ENCODE measurements at regions not wholly inside any gene's neighbourhood (a gene's known extent, or its start where the extent isn't known, plus 50 kb on each side); places are given as distances from the start of the nearest gene placed in this dataset.

DNA sequence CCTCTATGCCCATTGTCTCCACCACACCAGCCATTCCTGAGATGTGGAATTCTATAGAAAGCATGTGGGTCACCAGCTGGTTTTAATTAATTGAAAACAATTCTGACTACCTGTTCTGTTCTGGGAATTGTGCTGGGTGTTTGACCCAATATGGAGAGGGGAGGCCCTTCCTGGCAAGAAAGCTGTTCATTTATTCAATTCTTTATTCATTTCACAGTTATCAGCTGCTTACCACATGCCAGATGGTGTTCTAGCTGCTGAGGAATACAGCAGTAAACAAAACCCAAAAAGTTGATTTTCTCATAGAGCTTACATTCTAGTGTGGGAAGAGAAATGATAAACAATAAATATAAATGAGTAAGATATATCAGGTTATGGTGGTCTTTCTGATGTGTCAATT is 296.1 kb upstream of the RASGRP1 start:
- no peak overlapping the region for H3K27ac ChIP-seq
- no peaks in the 10 kb centered on the region for H3K27me3 ChIP-seq
- H3K36me3 ChIP-seq: no peaks in the 10 kb centered on the region
- TF ChIP-seq POLR2AphosphoS5 (IDR thresholded peaks at IDR 0.05) (no peak), POLR2A (IDR thresholded peaks at IDR 0.05) (no peak), EP300 (IDR thresholded peaks at IDR 0.05) (no peak)
- TF ChIP-seq, protein P1, sequence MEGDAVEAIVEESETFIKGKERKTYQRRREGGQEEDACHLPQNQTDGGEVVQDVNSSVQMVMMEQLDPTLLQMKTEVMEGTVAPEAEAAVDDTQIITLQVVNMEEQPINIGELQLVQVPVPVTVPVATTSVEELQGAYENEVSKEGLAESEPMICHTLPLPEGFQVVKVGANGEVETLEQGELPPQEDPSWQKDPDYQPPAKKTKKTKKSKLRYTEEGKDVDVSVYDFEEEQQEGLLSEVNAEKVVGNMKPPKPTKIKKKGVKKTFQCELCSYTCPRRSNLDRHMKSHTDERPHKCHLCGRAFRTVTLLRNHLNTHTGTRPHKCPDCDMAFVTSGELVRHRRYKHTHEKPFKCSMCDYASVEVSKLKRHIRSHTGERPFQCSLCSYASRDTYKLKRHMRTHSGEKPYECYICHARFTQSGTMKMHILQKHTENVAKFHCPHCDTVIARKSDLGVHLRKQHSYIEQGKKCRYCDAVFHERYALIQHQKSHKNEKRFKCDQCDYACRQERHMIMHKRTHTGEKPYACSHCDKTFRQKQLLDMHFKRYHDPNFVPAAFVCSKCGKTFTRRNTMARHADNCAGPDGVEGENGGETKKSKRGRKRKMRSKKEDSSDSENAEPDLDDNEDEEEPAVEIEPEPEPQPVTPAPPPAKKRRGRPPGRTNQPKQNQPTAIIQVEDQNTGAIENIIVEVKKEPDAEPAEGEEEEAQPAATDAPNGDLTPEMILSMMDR (IDR thresholded peaks at IDR 0.05): no peak
- peaks cover 0 to 6% (median 1%) of the 10 kb centered on the region in 4 donors for H3K4me1 ChIP-seq
- no peak overlapping the region for H3K4me3 ChIP-seq
- DNase-seq (no peak), ATAC-seq (ENCODE audit: low FRiP score in 2 of 2) (no peak)
- H3K9me3 ChIP-seq: no peaks in the 10 kb centered on the region

DNA sequence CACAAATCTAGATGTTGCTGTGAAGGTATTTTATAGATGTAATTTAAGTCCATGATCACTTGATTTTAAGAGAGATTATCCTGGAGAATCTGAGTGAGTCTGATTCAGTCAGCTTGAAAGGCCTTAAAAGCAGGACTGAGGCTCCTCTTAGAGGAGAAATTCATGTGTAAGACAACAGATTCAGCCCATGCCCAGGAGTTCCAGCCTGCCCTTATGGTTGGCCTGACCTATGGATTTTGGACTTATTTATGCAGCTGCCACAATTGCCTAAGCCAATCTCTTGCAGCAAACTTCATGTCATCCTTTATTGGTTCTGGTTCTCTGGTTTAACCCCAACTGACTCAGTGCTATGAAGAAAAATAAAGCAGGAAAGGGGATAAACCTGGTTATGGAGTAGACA is 296.5 kb upstream of the RASGRP1 start:
- no peaks in the 10 kb centered on the region for H3K36me3 ChIP-seq
- H3K9me3 ChIP-seq: no peaks in the 10 kb centered on the region
- no peaks in the 10 kb centered on the region for H3K27me3 ChIP-seq
- ATAC-seq (ENCODE audit: low FRiP score in 2 of 2) (no peak), DNase-seq (no peak)
- no peak overlapping the region for H3K27ac ChIP-seq
- TF ChIP-seq EP300 (IDR thresholded peaks at IDR 0.05): no peak
- peaks cover 0 to 6% (median 1%) of the 10 kb centered on the region in 4 donors for H3K4me1 ChIP-seq
- H3K4me3 ChIP-seq: no peak overlapping the region

DNA sequence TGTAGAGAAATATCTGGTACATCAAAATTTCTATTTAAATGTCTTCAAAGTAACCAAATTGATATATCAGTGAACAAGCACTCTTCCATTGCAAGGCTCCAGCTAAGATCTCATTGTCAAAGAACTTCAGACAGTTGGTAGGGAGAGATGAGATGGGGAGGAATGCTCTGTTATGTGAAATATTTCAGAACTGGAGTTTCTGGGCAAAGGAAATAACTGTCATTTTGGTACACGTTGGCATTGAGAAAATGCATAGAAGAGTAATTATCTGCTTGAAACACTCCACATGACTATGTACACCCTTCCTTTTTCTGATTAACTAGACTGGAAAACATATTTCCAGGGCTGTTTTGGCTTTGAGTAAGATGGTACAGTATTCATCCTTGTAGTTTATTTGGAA is 297.5 kb upstream of the RASGRP1 start:
- DNase-seq (no peak), ATAC-seq (ENCODE audit: low FRiP score in 2 of 2) (no peak)
- Histone ChIP-seq H3K27ac (no peak overlapping the region), H3K4me3 (no peak overlapping the region), H3K4me1 (peaks cover 0 to 6% (median 1%) of the 10 kb centered on the region in 4 donors), H3K27me3 (no peaks in the 10 kb centered on the region), H3K36me3 (no peaks in the 10 kb centered on the region), H3K9me3 (no peaks in the 10 kb centered on the region)
- TF ChIP-seq EP300 (IDR thresholded peaks at IDR 0.05): no peak
- TF ChIP-seq POLR2A (IDR thresholded peaks at IDR 0.05): no peak
- TF ChIP-seq POLR2AphosphoS5 (IDR thresholded peaks at IDR 0.05): no peak
- TF ChIP-seq, protein P1 (IDR thresholded peaks at IDR 0.05): no peak
- 40 to 52% methylated on average over 1 of the region's 1 CpG for WGBS, 2 donors

DNA sequence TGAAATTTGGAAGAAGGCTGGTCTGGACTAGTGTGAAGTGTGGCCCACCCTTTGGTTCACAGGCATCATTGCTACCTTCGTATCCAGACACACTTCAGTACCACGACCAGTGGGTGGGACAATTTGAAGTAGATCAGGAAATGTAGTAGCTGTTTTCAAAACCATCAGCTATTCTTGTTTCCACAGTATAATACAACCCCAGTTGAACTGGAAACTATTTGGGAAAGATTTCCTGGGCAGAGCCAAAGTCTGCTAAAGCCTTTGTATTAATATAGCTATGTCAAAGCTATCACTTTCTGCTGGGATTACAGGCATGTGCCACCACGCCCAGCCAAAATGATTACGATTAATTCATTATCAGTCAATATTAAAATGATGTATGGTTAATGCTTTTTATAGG is 298.8 kb upstream of the RASGRP1 start:
- Histone ChIP-seq H3K4me1 (peaks cover 0 to 6% (median 1%) of the 10 kb centered on the region in 4 donors), H3K4me3 (no peak overlapping the region), H3K36me3 (no peaks in the 10 kb centered on the region), H3K9me3 (no peaks in the 10 kb centered on the region), H3K27ac (no peak overlapping the region), H3K27me3 (no peaks in the 10 kb centered on the region)
- ATAC-seq (ENCODE audit: low FRiP score in 2 of 2) (no peak), DNase-seq (no peak)
- TF ChIP-seq, protein P1 (IDR thresholded peaks at IDR 0.05): no peak
- TF ChIP-seq POLR2A (IDR thresholded peaks at IDR 0.05) (no peak), POLR2AphosphoS5 (IDR thresholded peaks at IDR 0.05) (no peak), EP300 (IDR thresholded peaks at IDR 0.05) (no peak)
- 64 to 77% methylated on average over 4 of the region's 4 CpGs for WGBS, 2 donors

DNA sequence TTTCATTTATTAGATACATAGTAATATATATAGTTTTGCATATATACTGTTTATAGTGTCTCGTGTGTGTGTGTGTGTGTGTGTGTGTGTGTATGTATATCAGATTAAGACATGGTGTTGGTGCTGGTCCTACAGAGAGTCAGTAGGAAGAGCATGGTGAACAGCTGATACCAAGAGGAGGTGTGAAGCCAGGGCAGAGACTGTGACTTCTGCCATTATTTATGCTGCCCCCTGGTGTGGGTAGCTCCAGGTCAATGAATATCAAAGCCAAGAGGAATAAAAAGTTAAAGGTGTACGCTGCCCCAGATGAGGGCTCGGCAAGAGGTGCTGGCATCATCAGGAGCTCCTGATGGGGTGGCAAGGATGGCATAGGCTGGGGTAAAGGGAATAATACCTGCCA is 299.5 kb upstream of the RASGRP1 start:
- no peak for ATAC-seq (ENCODE audit: low FRiP score in 2 of 2)
- no peak for DNase-seq
- H3K4me1 ChIP-seq: peaks cover 0 to 6% (median 1%) of the 10 kb centered on the region in 4 donors
- WGBS, 2 donors: 79 to 93% methylated on average over 3 of the region's 3 CpGs
- TF ChIP-seq POLR2A (IDR thresholded peaks at IDR 0.05) (no peak), POLR2AphosphoS5 (IDR thresholded peaks at IDR 0.05) (no peak), EP300 (IDR thresholded peaks at IDR 0.05) (no peak)
- TF ChIP-seq, protein P1 (IDR thresholded peaks at IDR 0.05): no peak
- H3K4me3 ChIP-seq: no peak overlapping the region
- H3K27me3 ChIP-seq: no peaks in the 10 kb centered on the region
- no peaks in the 10 kb centered on the region for H3K9me3 ChIP-seq
- H3K27ac ChIP-seq: no peak overlapping the region
- H3K36me3 ChIP-seq: no peaks in the 10 kb centered on the region
